ENCODE measurements at regions not wholly inside any gene's neighbourhood (a gene's known extent, or its start where the extent isn't known, plus 50 kb on each side); places are given as distances from the start of the nearest gene placed in this dataset.
"Not testable (repeated sequence)": the region's sequence is repeated elsewhere in the genome, so short reads cannot be mapped to it uniquely, and the experiment has no call there.

- not testable (repeated sequence) for TF ChIP-seq POLR2AphosphoS5, CTCF, POLR2A (IDR thresholded peaks at IDR 0.05)
Measured at GRCh38 chr5:29127524-29128156, 2065.8 kb upstream of the CDH6 start.
